ENCODE measurements at regions not wholly inside any gene's neighbourhood (a gene's known extent, or its start where the extent isn't known, plus 50 kb on each side); places are given as distances from the start of the nearest gene placed in this dataset.

DNA sequence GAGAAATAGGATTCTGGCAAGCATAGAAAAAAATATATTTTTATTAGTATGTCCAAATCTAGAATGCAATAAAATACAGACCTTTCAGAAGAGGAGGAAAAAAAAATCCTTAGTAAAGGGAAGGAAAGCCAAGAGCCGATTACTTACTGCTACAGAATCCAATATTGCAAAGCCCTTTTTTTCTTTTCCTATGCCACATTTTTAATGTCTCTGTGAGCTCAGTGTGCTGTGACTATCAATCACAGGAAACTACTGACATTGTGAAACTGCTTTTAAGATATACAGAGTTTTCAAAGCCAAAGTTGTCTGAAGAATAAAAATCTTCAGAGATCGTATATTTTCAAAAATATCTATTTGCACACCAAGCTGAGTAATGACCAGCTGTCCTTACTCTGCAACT is 120.4 kb downstream of the CHD9NB start:
- TF ChIP-seq USF1 (IDR thresholded peaks at IDR 0.05), result no peak

- TF ChIP-seq NFIC (IDR thresholded peaks at IDR 0.05) (no peak), TCF12 (IDR thresholded peaks at IDR 0.05; ENCODE audit: low read depth) (no peak), USF1 (IDR thresholded peaks at IDR 0.05) (no peak), ZBTB7A (IDR thresholded peaks at IDR 0.05; ENCODE audit: low read depth) (no peak), FOXM1 (IDR thresholded peaks at IDR 0.05; ENCODE audit: borderline replicate concordance, low read depth) (no peak), TEAD4 (IDR thresholded peaks at IDR 0.05) (no peak), CREB1 (IDR thresholded peaks at IDR 0.05; ENCODE audit: low read depth) (no peak), EP300 (IDR thresholded peaks at IDR 0.05; ENCODE audit: borderline replicate concordance) (no peak), REST (IDR thresholded peaks at IDR 0.05; ENCODE audit: low read depth) (no peak), TAF1 (IDR thresholded peaks at IDR 0.05; ENCODE audit: low read depth) (no peak), RAD21 (IDR thresholded peaks at IDR 0.05; ENCODE audit: low read depth) (no peak), EGR1 (IDR thresholded peaks at IDR 0.05) (no peak), CEBPB (IDR thresholded peaks at IDR 0.05) (no peak), YY1 (IDR thresholded peaks at IDR 0.05; ENCODE audit: low read depth) (no peak)
- TF ChIP-seq, protein P1, sequence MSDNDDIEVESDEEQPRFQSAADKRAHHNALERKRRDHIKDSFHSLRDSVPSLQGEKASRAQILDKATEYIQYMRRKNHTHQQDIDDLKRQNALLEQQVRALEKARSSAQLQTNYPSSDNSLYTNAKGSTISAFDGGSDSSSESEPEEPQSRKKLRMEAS (IDR thresholded peaks at IDR 0.05), result no peak
Observed at GRCh38 chr16:52929478-52930400, 123.0 kb downstream of the CHD9NB start.

GRCh38 chr16:52928955-52929354 is 123.7 kb downstream of the CHD9NB start:
- TF ChIP-seq TAF1 (IDR thresholded peaks at IDR 0.05; ENCODE audit: low read depth) (no peak), ZBTB7A (IDR thresholded peaks at IDR 0.05; ENCODE audit: low read depth) (no peak)

DNA sequence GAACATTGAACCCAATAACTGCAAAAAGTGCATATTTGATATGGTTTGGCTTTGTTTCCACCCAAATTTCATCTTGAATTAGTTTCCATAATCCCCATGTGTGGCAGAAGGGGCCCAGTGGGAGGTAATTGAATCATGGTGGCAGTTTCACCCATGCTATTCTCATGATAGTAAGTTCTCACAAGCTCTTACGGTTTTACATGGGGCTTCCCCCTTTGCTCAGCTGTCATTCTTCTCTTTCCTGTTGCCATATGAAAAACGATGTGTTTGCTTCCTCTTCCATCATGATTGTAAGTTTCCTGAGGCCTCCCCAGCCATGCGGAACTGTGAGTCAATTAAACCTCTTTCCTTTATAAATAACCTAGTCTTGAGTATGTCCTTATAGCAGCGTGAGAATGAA is 127.6 kb downstream of the CHD9NB start:
- TF ChIP-seq FOXM1 (IDR thresholded peaks at IDR 0.05; ENCODE audit: borderline replicate concordance, low read depth) (no peak), NFIC (IDR thresholded peaks at IDR 0.05) (no peak), CREB1 (IDR thresholded peaks at IDR 0.05; ENCODE audit: low read depth) (no peak), RAD21 (IDR thresholded peaks at IDR 0.05; ENCODE audit: low read depth) (no peak), EGR1 (IDR thresholded peaks at IDR 0.05) (no peak), ZBTB7A (IDR thresholded peaks at IDR 0.05; ENCODE audit: low read depth) (no peak), REST (IDR thresholded peaks at IDR 0.05; ENCODE audit: low read depth) (no peak), CEBPB (IDR thresholded peaks at IDR 0.05) (no peak), USF1 (IDR thresholded peaks at IDR 0.05) (no peak), TEAD4 (IDR thresholded peaks at IDR 0.05) (no peak), YY1 (IDR thresholded peaks at IDR 0.05; ENCODE audit: low read depth) (no peak)
- TF ChIP-seq, protein P1 (IDR thresholded peaks at IDR 0.05), result no peak

GRCh38 chr16:52924162-52924561 is 128.5 kb downstream of the CHD9NB start:
- no peak for TF ChIP-seq TAF1 (IDR thresholded peaks at IDR 0.05; ENCODE audit: low read depth)

DNA sequence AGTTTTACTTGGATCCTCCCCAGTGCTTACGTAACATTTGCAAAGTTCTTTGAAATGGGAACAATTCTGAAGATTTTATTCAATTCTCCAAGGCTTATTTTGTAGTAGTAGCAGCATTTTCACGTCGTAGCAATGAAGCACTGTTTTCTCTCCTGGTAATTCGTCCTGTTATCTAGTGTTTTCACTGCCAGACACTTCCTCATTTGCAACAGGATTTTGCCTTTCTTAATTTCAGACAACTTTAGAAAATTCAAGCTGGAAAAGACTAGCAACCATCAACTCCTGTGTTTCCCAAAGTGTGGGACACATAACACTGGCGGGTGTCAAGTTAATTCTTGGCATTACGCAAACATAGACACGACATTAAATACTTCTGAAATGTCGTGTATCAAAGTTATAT is 131.6 kb downstream of the CHD9NB start:
- TF ChIP-seq TAF1 (IDR thresholded peaks at IDR 0.05; ENCODE audit: low read depth) (no peak), RAD21 (IDR thresholded peaks at IDR 0.05; ENCODE audit: low read depth) (no peak), TCF12 (IDR thresholded peaks at IDR 0.05; ENCODE audit: low read depth) (no peak), REST (IDR thresholded peaks at IDR 0.05; ENCODE audit: low read depth) (no peak), EGR1 (IDR thresholded peaks at IDR 0.05) (no peak), ZBTB7A (IDR thresholded peaks at IDR 0.05; ENCODE audit: low read depth) (no peak), YY1 (IDR thresholded peaks at IDR 0.05; ENCODE audit: low read depth) (no peak), NFIC (IDR thresholded peaks at IDR 0.05) (no peak)

All from Ishikawa (cell line).